ENCODE measurements at regions not wholly inside any gene's neighbourhood (a gene's known extent, or its start where the extent isn't known, plus 50 kb on each side); places are given as distances from the start of the nearest gene placed in this dataset.

- TF ChIP-seq POLR2A (IDR thresholded peaks at IDR 0.05) = no peak
- TF ChIP-seq, protein P1, sequence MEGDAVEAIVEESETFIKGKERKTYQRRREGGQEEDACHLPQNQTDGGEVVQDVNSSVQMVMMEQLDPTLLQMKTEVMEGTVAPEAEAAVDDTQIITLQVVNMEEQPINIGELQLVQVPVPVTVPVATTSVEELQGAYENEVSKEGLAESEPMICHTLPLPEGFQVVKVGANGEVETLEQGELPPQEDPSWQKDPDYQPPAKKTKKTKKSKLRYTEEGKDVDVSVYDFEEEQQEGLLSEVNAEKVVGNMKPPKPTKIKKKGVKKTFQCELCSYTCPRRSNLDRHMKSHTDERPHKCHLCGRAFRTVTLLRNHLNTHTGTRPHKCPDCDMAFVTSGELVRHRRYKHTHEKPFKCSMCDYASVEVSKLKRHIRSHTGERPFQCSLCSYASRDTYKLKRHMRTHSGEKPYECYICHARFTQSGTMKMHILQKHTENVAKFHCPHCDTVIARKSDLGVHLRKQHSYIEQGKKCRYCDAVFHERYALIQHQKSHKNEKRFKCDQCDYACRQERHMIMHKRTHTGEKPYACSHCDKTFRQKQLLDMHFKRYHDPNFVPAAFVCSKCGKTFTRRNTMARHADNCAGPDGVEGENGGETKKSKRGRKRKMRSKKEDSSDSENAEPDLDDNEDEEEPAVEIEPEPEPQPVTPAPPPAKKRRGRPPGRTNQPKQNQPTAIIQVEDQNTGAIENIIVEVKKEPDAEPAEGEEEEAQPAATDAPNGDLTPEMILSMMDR (IDR thresholded peaks at IDR 0.05) = no peak
- intact Hi-C loops (cut with DNase I) = no loop called here
- no peak overlapping the region for H3K27ac ChIP-seq
- no peaks in the 10 kb centered on the region for H3K27me3 ChIP-seq
- ATAC-seq (no peak), DNase-seq (no peak)
- H3K4me1 ChIP-seq = peaks cover 0 to 33% (median 6%) of the 10 kb centered on the region in 12 donors
- WGBS, 4 donors = 96 to 99% (median 96%) methylated on average over 9 of the region's 9 CpGs
- no peak overlapping the region for H3K4me3 ChIP-seq
- H3K36me3 ChIP-seq = no peaks in the 10 kb centered on the region
- no peaks in the 10 kb centered on the region for H3K9me3 ChIP-seq
These were observed 108.0 kb upstream of the ID2 start for GRCh38 chr2:8573942-8574195.

DNA sequence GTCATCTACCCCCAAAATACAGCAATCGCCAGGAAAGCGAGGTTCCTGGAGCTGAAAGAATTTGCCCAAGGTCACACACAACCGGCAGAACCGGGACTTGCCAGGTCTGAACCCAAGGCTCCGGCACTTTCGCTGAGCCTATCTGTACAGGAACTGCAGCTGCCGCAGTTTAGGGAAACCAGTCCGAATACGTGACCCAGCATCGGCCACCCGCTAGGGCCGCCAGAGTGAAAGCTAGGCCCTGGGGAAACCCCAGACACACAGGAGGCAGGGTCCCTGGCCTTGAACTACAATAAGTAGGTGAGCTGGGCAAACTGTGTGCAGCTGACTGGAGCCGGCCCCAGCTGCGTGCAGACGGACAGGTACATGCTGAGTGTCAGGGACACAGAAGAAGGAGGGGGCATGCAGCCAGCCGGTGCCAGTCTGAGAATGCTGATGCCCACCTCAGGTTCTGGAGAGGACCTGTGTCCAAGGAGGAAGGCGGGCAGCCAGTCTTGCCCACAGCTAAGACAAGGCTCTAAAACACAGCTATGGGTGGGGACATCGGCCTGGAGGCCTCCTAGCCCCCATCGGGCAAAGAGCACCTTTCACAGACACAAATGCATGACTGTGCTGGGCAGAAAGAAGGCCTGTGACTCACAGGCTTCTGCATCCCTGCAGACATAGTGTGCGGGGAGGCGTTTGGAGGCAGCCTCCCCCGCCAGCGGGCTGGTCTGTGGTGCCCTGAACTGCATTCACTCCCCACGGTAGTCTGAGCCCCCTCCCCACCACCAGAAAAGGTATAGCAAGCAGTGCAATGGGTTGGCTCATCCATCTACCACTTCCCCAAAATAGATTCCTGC lies 107.4 kb upstream of the ID2 start:
- Histone ChIP-seq H3K27me3 (no peaks in the 10 kb centered on the region), H3K9me3 (no peaks in the 10 kb centered on the region), H3K4me3 (no peak overlapping the region), H3K4me1 (peaks cover 0 to 33% (median 6%) of the 10 kb centered on the region in 12 donors), H3K36me3 (no peaks in the 10 kb centered on the region), H3K27ac (no peak overlapping the region)
- DNase-seq (no peak), ATAC-seq (peak in 2 of 4 donors; percentile 30 to 36)
- WGBS, 4 donors = 91 to 94% (median 93%) methylated on average over 16 to 24 of the region's 24 CpGs
- intact Hi-C loops (cut with DNase I) = no loop called here
- TF ChIP-seq, protein P1 (IDR thresholded peaks at IDR 0.05) = no peak
- no peak for TF ChIP-seq POLR2A (IDR thresholded peaks at IDR 0.05)

GRCh38 chr2:8575038-8575833 lies 106.6 kb upstream of the ID2 start:
- ATAC-seq = peak in 2 of 4 donors; percentile 48 to 56
- WGBS, 4 donors = 52 to 53% (median 53%) methylated on average over 24 of the region's 24 CpGs
- Histone ChIP-seq H3K4me1 (peaks cover 0 to 33% (median 6%) of the 10 kb centered on the region in 12 donors), H3K9me3 (no peaks in the 10 kb centered on the region), H3K36me3 (no peaks in the 10 kb centered on the region), H3K4me3 (peak overlapping the region in 3 of 12 donors; percentile 8 to 24 (median 10)), H3K27me3 (no peaks in the 10 kb centered on the region), H3K27ac (no peak overlapping the region)
- peak in 2 of 5 donors; percentile 30 to 53 for DNase-seq
- intact Hi-C loops (cut with DNase I) = no loop called here
- TF ChIP-seq, protein P1 (IDR thresholded peaks at IDR 0.05) = no peak
- TF ChIP-seq POLR2A (IDR thresholded peaks at IDR 0.05) = no peak

- no peaks in the 10 kb centered on the region for H3K9me3 ChIP-seq
- 83 to 86% (median 85%) methylated on average over 14 of the region's 14 CpGs for WGBS, 4 donors
- H3K4me3 ChIP-seq = peak overlapping the region in 1 of 12 donors; percentile 24
- H3K27me3 ChIP-seq = no peaks in the 10 kb centered on the region
- no peak overlapping the region for H3K27ac ChIP-seq
- TF ChIP-seq, protein P1 (IDR thresholded peaks at IDR 0.05) = no peak
- no peak for TF ChIP-seq POLR2A (IDR thresholded peaks at IDR 0.05)
- H3K36me3 ChIP-seq = no peaks in the 10 kb centered on the region
- intact Hi-C loops (cut with DNase I) = no loop called here
- peaks cover 0 to 39% (median 6%) of the 10 kb centered on the region in 12 donors for H3K4me1 ChIP-seq
- no peak for ATAC-seq
- DNase-seq = no peak
These were observed 105.9 kb upstream of the ID2 start for GRCh38 chr2:8575834-8576423.

All from heart left ventricle (tissue), 16 donors.